ENCODE measurements at regions not wholly inside any gene's neighbourhood (a gene's known extent, or its start where the extent isn't known, plus 50 kb on each side); places are given as distances from the start of the nearest gene placed in this dataset.

DNA sequence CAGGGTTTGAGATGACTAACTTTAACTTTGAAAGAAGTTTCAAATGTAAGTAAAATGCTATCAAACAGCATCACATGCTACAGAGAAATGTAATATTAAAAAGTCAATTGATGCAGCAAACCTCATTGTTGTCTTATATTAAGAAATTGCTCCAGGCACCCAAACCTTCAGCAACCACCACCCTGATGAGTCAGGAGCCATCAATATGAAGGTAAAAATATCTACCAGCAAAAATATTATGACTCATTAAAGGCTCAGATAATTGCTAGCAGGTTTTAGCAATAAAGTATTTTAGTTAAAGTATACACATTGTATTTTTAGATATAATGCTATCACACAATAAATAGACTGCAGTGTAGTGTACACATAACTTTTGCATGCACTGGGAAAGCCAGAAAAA is 746.3 kb downstream of the ZPLD1 start:
- TF ChIP-seq, protein P1, sequence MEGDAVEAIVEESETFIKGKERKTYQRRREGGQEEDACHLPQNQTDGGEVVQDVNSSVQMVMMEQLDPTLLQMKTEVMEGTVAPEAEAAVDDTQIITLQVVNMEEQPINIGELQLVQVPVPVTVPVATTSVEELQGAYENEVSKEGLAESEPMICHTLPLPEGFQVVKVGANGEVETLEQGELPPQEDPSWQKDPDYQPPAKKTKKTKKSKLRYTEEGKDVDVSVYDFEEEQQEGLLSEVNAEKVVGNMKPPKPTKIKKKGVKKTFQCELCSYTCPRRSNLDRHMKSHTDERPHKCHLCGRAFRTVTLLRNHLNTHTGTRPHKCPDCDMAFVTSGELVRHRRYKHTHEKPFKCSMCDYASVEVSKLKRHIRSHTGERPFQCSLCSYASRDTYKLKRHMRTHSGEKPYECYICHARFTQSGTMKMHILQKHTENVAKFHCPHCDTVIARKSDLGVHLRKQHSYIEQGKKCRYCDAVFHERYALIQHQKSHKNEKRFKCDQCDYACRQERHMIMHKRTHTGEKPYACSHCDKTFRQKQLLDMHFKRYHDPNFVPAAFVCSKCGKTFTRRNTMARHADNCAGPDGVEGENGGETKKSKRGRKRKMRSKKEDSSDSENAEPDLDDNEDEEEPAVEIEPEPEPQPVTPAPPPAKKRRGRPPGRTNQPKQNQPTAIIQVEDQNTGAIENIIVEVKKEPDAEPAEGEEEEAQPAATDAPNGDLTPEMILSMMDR (IDR thresholded peaks at IDR 0.05): no peak
- TF ChIP-seq POLR2A (IDR thresholded peaks at IDR 0.05): no peak

Data from body of pancreas (tissue), 4 donors.